ENCODE measurements at regions not wholly inside any gene's neighbourhood (a gene's known extent, or its start where the extent isn't known, plus 50 kb on each side); places are given as distances from the start of the nearest gene placed in this dataset.

DNA sequence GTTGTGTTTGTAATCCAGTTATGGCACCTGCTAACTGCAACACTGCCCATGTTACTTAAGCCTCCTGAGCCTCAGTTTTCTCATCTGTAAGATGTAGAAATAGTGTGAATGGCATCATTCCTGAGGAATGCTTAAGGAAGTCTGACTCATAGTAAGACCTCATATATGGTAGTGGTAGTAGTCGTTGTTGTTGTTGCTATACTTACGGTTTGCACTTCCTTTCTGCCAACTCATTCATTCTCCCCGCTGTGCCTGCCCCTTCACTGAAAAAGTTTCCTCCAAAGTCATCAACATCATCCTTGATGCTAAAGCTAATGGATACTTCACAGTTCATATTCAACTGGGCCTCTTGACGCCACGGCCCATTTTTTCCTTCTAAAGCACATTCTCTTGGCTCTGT lies 54.2 kb upstream of the SPANXN3 start:
- no peak overlapping the region for H3K27ac ChIP-seq (ENCODE audit: low read depth in 1 of 2, low read length in 1 of 2)
- TF ChIP-seq, protein P1, sequence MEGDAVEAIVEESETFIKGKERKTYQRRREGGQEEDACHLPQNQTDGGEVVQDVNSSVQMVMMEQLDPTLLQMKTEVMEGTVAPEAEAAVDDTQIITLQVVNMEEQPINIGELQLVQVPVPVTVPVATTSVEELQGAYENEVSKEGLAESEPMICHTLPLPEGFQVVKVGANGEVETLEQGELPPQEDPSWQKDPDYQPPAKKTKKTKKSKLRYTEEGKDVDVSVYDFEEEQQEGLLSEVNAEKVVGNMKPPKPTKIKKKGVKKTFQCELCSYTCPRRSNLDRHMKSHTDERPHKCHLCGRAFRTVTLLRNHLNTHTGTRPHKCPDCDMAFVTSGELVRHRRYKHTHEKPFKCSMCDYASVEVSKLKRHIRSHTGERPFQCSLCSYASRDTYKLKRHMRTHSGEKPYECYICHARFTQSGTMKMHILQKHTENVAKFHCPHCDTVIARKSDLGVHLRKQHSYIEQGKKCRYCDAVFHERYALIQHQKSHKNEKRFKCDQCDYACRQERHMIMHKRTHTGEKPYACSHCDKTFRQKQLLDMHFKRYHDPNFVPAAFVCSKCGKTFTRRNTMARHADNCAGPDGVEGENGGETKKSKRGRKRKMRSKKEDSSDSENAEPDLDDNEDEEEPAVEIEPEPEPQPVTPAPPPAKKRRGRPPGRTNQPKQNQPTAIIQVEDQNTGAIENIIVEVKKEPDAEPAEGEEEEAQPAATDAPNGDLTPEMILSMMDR (IDR thresholded peaks at IDR 0.05; ENCODE audit: control extremely low read depth, extremely low read depth), result no peak
- no peaks in the 10 kb centered on the region for H3K36me3 ChIP-seq (ENCODE audit: control insufficient read depth in 4 of 4, insufficient read depth in 4 of 4, low read length in 4 of 4)
- ATAC-seq (ENCODE audit: insufficient read depth, low FRiP score), result no peak
- no peaks in the 10 kb centered on the region for H3K27me3 ChIP-seq (ENCODE audit: control insufficient read depth in 3 of 3, insufficient read depth in 3 of 3, low read length in 2 of 3)
- no peaks in the 10 kb centered on the region for H3K4me1 ChIP-seq (ENCODE audit: control insufficient read depth in 5 of 5, insufficient read depth in 5 of 5, low read length in 5 of 5)
- H3K9ac ChIP-seq (ENCODE audit: insufficient read depth in 1 of 2, low read length in 2 of 2), result no peak overlapping the region
- H3K4me3 ChIP-seq, result no peak overlapping the region
- peaks cover 0 to 3% (median 1%) of the 10 kb centered on the region in 4 donors for H3K9me3 ChIP-seq (ENCODE audit: control insufficient read depth in 4 of 4, insufficient read depth in 3 of 4, low read length in 3 of 4)
- no peak for DNase-seq
- WGBS, 2 donors, result 63 to 68% methylated on average over 5 of the region's 5 CpGs

DNA sequence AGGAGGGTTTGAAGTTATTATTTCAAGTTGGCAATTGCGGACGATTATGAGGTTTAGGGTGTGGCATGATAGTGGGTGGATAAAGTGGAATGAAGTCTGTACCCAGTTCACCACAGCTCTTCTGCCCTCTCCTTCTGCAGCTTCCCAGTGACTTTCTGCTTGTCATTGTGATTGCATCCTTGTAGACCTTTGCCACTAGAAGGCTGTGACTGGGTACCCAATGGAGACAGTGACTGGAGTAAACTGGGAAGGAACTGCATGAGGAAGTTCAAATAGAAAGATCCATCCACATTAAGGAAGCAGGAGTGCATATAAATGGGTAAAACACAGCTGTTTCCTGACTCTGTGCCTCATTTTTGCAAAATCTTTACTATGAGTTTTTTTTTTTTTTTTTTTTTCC lies 53.5 kb upstream of the SPANXN3 start:
- H3K4me1 ChIP-seq (ENCODE audit: control insufficient read depth in 5 of 5, insufficient read depth in 5 of 5, low read length in 5 of 5), result no peaks in the 10 kb centered on the region
- no peak overlapping the region for H3K27ac ChIP-seq (ENCODE audit: low read depth in 1 of 2, low read length in 1 of 2)
- TF ChIP-seq, protein P1 (IDR thresholded peaks at IDR 0.05; ENCODE audit: control extremely low read depth, extremely low read depth), result no peak
- 57 to 74% methylated on average over 2 of the region's 2 CpGs for WGBS, 2 donors
- no peak for ATAC-seq (ENCODE audit: insufficient read depth, low FRiP score)
- DNase-seq, result no peak
- H3K9me3 ChIP-seq (ENCODE audit: control insufficient read depth in 4 of 4, insufficient read depth in 3 of 4, low read length in 3 of 4), result peaks cover 0 to 2% (median 0%) of the 10 kb centered on the region in 4 donors
- no peaks in the 10 kb centered on the region for H3K27me3 ChIP-seq (ENCODE audit: control insufficient read depth in 3 of 3, insufficient read depth in 3 of 3, low read length in 2 of 3)
- no peak overlapping the region for H3K9ac ChIP-seq (ENCODE audit: insufficient read depth in 1 of 2, low read length in 2 of 2)
- no peak overlapping the region for H3K4me3 ChIP-seq
- no peaks in the 10 kb centered on the region for H3K36me3 ChIP-seq (ENCODE audit: control insufficient read depth in 4 of 4, insufficient read depth in 4 of 4, low read length in 4 of 4)

DNA sequence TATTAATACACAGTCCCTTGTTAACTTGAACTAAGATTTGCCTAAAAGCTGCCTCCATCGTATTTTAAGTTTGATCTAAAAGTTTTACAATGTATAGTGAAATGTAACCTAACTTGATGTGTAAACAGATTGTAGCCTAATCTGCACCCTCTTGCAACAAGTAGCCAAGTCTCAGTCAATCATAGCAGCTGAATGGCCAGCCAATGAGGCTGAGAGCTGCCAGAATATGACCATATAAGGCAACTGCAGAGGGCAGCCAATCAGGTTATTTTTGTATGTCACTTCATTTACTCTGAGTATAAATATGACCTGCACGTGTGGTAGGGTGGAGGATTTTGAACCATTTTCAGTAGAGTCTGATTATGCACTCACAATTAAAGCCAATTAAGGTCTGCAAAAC lies 51.2 kb upstream of the SPANXN3 start:
- Histone ChIP-seq H3K27ac (ENCODE audit: low read depth in 1 of 2, low read length in 1 of 2) (no peak overlapping the region), H3K4me1 (ENCODE audit: control insufficient read depth in 5 of 5, insufficient read depth in 5 of 5, low read length in 5 of 5) (no peaks in the 10 kb centered on the region), H3K9ac (ENCODE audit: insufficient read depth in 1 of 2, low read length in 2 of 2) (no peak overlapping the region), H3K36me3 (ENCODE audit: control insufficient read depth in 4 of 4, insufficient read depth in 4 of 4, low read length in 4 of 4) (no peaks in the 10 kb centered on the region), H3K4me3 (no peak overlapping the region), H3K27me3 (ENCODE audit: control insufficient read depth in 3 of 3, insufficient read depth in 3 of 3, low read length in 2 of 3) (no peaks in the 10 kb centered on the region), H3K9me3 (ENCODE audit: control insufficient read depth in 4 of 4, insufficient read depth in 3 of 4, low read length in 3 of 4) (peaks cover 0 to 2% (median 0%) of the 10 kb centered on the region in 4 donors)
- ATAC-seq (ENCODE audit: insufficient read depth, low FRiP score) (no peak), DNase-seq (peak in 2 of 3 donors; percentile 12 to 20)
- TF ChIP-seq, protein P1 (IDR thresholded peaks at IDR 0.05; ENCODE audit: control extremely low read depth, extremely low read depth), result no peak
- 52 to 75% methylated on average over 2 of the region's 2 CpGs for WGBS, 2 donors
